HAP-1 (cell line): ENCODE measurements at regions not wholly inside any gene's neighbourhood (a gene's known extent, or its start where the extent isn't known, plus 50 kb on each side); places are given as distances from the start of the nearest gene placed in this dataset.

Experiments
- DNase-seq, 2 experiments: peaks; one replicate each; pipeline ENCODE4 v3.0.0-alpha.2; 2016 to 2020; ENCODE audit warnings: low spot score in 2 of 2
- H3K27me3 ChIP-seq: fragments of 250-450 bp; sonication (Bioruptor Pico); 2 replicates; pipeline ENCODE4 v1.5.1; 2020; ENCODE audit warnings: low read depth, mild to moderate bottlenecking, moderate library complexity
- H3K36me3 ChIP-seq: fragments of 250-450 bp; sonication (Bioruptor Pico); replicated peaks from 2 replicates; pipeline ENCODE4 v1.5.1; 2020; ENCODE audit warnings: mild to moderate bottlenecking
- H3K4me1 ChIP-seq: fragments of 250-450 bp; sonication (Bioruptor Pico); 2 replicates; pipeline ENCODE4 v1.5.1; 2020; ENCODE audit warnings: mild to moderate bottlenecking
- H3K4me3 ChIP-seq: fragments of 250-450 bp; sonication (Bioruptor Pico); 2 replicates; pipeline ENCODE4 v1.5.1; 2020; ENCODE audit warnings: mild to moderate bottlenecking, moderate library complexity
- H3K9me3 ChIP-seq: fragments of 250-450 bp; sonication (Bioruptor Pico); 2 replicates; pipeline ENCODE4 v1.5.1; 2020; ENCODE audit warnings: mild to moderate bottlenecking, moderate library complexity
- in situ Hi-C: fragments of 300-500 bp; cut with MboI; formaldehyde crosslinking; loops from 3 replicates; pipeline ENCODE4 v1.14.3; 2020; ENCODE audit warnings: low sequenced_read_pairs, inconsistent platforms, mixed read lengths

GRCh38 chr13:106036870-106037269, 498.6 kb downstream of the EFNB2 start:
- Histone ChIP-seq H3K4me1 (no peaks in the 10 kb centered on the region), H3K27me3 (no peaks in the 10 kb centered on the region), H3K36me3 (no peaks in the 10 kb centered on the region), H3K9me3 (no peaks in the 10 kb centered on the region), H3K4me3 (no peak overlapping the region)
- in situ Hi-C loops = no loop called here
- DNase-seq = peak in 1 of 2 experiments; percentile 7

GRCh38 chr13:106034201-106034600, 501.3 kb downstream of the EFNB2 start:
- no peaks in the 10 kb centered on the region for H3K4me1 ChIP-seq
- H3K4me3 ChIP-seq = no peak overlapping the region
- DNase-seq = no peak
- no peaks in the 10 kb centered on the region for H3K27me3 ChIP-seq
- H3K36me3 ChIP-seq = no peaks in the 10 kb centered on the region
- in situ Hi-C loops = no loop called here
- H3K9me3 ChIP-seq = no peaks in the 10 kb centered on the region

GRCh38 chr13:106033659-106034058, 501.8 kb downstream of the EFNB2 start:
- Histone ChIP-seq H3K27me3 (no peaks in the 10 kb centered on the region), H3K9me3 (no peaks in the 10 kb centered on the region), H3K36me3 (no peaks in the 10 kb centered on the region), H3K4me1 (no peaks in the 10 kb centered on the region), H3K4me3 (no peak overlapping the region)
- no peak for DNase-seq
- in situ Hi-C loops = no loop called here

- no peaks in the 10 kb centered on the region for H3K9me3 ChIP-seq
- no peak overlapping the region for H3K4me3 ChIP-seq
- in situ Hi-C loops = no loop called here
- no peaks in the 10 kb centered on the region for H3K36me3 ChIP-seq
- no peak for DNase-seq
- no peaks in the 10 kb centered on the region for H3K4me1 ChIP-seq
- H3K27me3 ChIP-seq = no peaks in the 10 kb centered on the region
These were observed 503.0 kb downstream of the EFNB2 start for GRCh38 chr13:106032441-106032840.

- Histone ChIP-seq H3K9me3 (no peaks in the 10 kb centered on the region), H3K27me3 (no peaks in the 10 kb centered on the region), H3K36me3 (no peaks in the 10 kb centered on the region), H3K4me1 (no peaks in the 10 kb centered on the region), H3K4me3 (no peak overlapping the region)
- no peak for DNase-seq
- in situ Hi-C loops = no loop called here
These were observed 505.7 kb downstream of the EFNB2 start for GRCh38 chr13:106029676-106030290.

GRCh38 chr13:106028911-106029310, 506.6 kb downstream of the EFNB2 start:
- no peak for DNase-seq

GRCh38 chr13:106011600-106011999, 523.9 kb downstream of the EFNB2 start:
- no peak overlapping the region for H3K4me3 ChIP-seq

More at GRCh38 chr13:106028911-106029310, 506.6 kb downstream of the EFNB2 start:
- in situ Hi-C loops = no loop called here
- Histone ChIP-seq H3K4me1 (no peaks in the 10 kb centered on the region), H3K27me3 (no peaks in the 10 kb centered on the region), H3K36me3 (no peaks in the 10 kb centered on the region), H3K9me3 (no peaks in the 10 kb centered on the region), H3K4me3 (no peak overlapping the region)

GRCh38 chr13:106010836-106011235, 524.6 kb downstream of the EFNB2 start:
- H3K9me3 ChIP-seq = no peaks in the 10 kb centered on the region
- DNase-seq = no peak
- in situ Hi-C loops = no loop called here
- H3K36me3 ChIP-seq = no peaks in the 10 kb centered on the region
- H3K4me1 ChIP-seq = no peaks in the 10 kb centered on the region
- no peak overlapping the region for H3K4me3 ChIP-seq
- H3K27me3 ChIP-seq = no peaks in the 10 kb centered on the region

More at GRCh38 chr13:106011600-106011999, 523.9 kb downstream of the EFNB2 start:
- H3K4me1 ChIP-seq = no peaks in the 10 kb centered on the region
- no peak for DNase-seq
- H3K9me3 ChIP-seq = no peaks in the 10 kb centered on the region
- no peaks in the 10 kb centered on the region for H3K27me3 ChIP-seq
- in situ Hi-C loops = no loop called here
- H3K36me3 ChIP-seq = no peaks in the 10 kb centered on the region

- no peaks in the 10 kb centered on the region for H3K4me1 ChIP-seq
- no peak overlapping the region for H3K4me3 ChIP-seq
- no peaks in the 10 kb centered on the region for H3K27me3 ChIP-seq
- in situ Hi-C loops = no loop called here
- no peaks in the 10 kb centered on the region for H3K36me3 ChIP-seq
- no peak for DNase-seq
- no peaks in the 10 kb centered on the region for H3K9me3 ChIP-seq
These were observed 526.9 kb downstream of the EFNB2 start for GRCh38 chr13:106008540-106008939.

GRCh38 chr13:106007156-106007555, 528.3 kb downstream of the EFNB2 start:
- Histone ChIP-seq H3K27me3 (no peaks in the 10 kb centered on the region), H3K36me3 (no peaks in the 10 kb centered on the region), H3K9me3 (no peaks in the 10 kb centered on the region), H3K4me3 (no peak overlapping the region), H3K4me1 (no peaks in the 10 kb centered on the region)
- no peak for DNase-seq
- in situ Hi-C loops = no loop called here

GRCh38 chr13:106003651-106004050, 531.8 kb downstream of the EFNB2 start:
- no peak overlapping the region for H3K4me3 ChIP-seq
- no peaks in the 10 kb centered on the region for H3K36me3 ChIP-seq
- no peaks in the 10 kb centered on the region for H3K4me1 ChIP-seq
- no peak for DNase-seq
- H3K9me3 ChIP-seq = no peaks in the 10 kb centered on the region
- in situ Hi-C loops = no loop called here
- no peaks in the 10 kb centered on the region for H3K27me3 ChIP-seq

GRCh38 chr13:106001443-106001842, 534.0 kb downstream of the EFNB2 start:
- in situ Hi-C loops = no loop called here
- no peaks in the 10 kb centered on the region for H3K27me3 ChIP-seq
- H3K9me3 ChIP-seq = no peaks in the 10 kb centered on the region
- no peaks in the 10 kb centered on the region for H3K36me3 ChIP-seq
- no peak overlapping the region for H3K4me3 ChIP-seq
- no peak for DNase-seq
- no peaks in the 10 kb centered on the region for H3K4me1 ChIP-seq

GRCh38 chr13:105997581-105998550, 537.6 kb downstream of the EFNB2 start:
- DNase-seq = no peak
- H3K27me3 ChIP-seq = no peaks in the 10 kb centered on the region

GRCh38 chr13:105996391-105997025, 539.0 kb downstream of the EFNB2 start:
- Histone ChIP-seq H3K27me3 (no peaks in the 10 kb centered on the region), H3K9me3 (no peaks in the 10 kb centered on the region), H3K4me1 (no peaks in the 10 kb centered on the region), H3K36me3 (no peaks in the 10 kb centered on the region), H3K4me3 (no peak overlapping the region)
- no peak for DNase-seq
- in situ Hi-C loops = no loop called here

More at GRCh38 chr13:105997581-105998550, 537.6 kb downstream of the EFNB2 start:
- Histone ChIP-seq H3K9me3 (no peaks in the 10 kb centered on the region), H3K4me3 (no peak overlapping the region), H3K36me3 (no peaks in the 10 kb centered on the region), H3K4me1 (no peaks in the 10 kb centered on the region)
- in situ Hi-C loops = no loop called here
